DMS153 (cell line): ENCODE measurements at regions not wholly inside any gene's neighbourhood (a gene's known extent, or its start where the extent isn't known, plus 50 kb on each side); places are given as distances from the start of the nearest gene placed in this dataset.

Source experiments
- DNase-seq: peaks from one replicate; lab custom pipeline; 2025; lab: John Stamatoyannopoulos, UW

- no peak for DNase-seq
These were observed 109.6 kb upstream of the MOCS2 start for GRCh38 chr5:53219174-53219573.

- DNase-seq = no peak
These were observed 110.1 kb upstream of the MOCS2 start for GRCh38 chr5:53219610-53220009.

- DNase-seq = no peak
These were observed 124.3 kb upstream of the MOCS2 start for GRCh38 chr5:53233645-53234405.

- no peak for DNase-seq
These were observed 127.1 kb upstream of the MOCS2 start for GRCh38 chr5:53236683-53237082.

- DNase-seq = no peak
These were observed 128.3 kb upstream of the MOCS2 start for GRCh38 chr5:53237876-53238275.

- DNase-seq = no peak
These were observed 129.9 kb upstream of the MOCS2 start for GRCh38 chr5:53239301-53239990.

- DNase-seq = no peak
These were observed 131.1 kb upstream of the MOCS2 start for GRCh38 chr5:53240661-53241060.

GRCh38 chr5:53241572-53241971 is 132.0 kb upstream of the MOCS2 start:
- DNase-seq = no peak

- no peak for DNase-seq
These were observed 133.8 kb upstream of the MOCS2 start for GRCh38 chr5:53243403-53243802.

- DNase-seq = no peak
These were observed 136.7 kb upstream of the MOCS2 start for GRCh38 chr5:53246042-53246836.

GRCh38 chr5:53249529-53250200 is 140.1 kb upstream of the MOCS2 start:
- DNase-seq = no peak

- no peak for DNase-seq
These were observed 140.6 kb upstream of the MOCS2 start for GRCh38 chr5:53250201-53250550.

- no peak for DNase-seq
These were observed 143.9 kb upstream of the MOCS2 start for GRCh38 chr5:53253421-53253871.

- no peak for DNase-seq
These were observed 147.2 kb upstream of the MOCS2 start for GRCh38 chr5:53256746-53257145.

GRCh38 chr5:53257806-53258373 is 148.3 kb upstream of the MOCS2 start:
- DNase-seq = no peak

- DNase-seq = no peak
These were observed 149.6 kb upstream of the MOCS2 start for GRCh38 chr5:53259176-53259575.

- DNase-seq = no peak
These were observed 150.9 kb upstream of the MOCS2 start for GRCh38 chr5:53260446-53260845.

GRCh38 chr5:53261245-53261644 is 151.7 kb upstream of the MOCS2 start:
- DNase-seq = no peak

GRCh38 chr5:53262348-53262970 is 152.9 kb upstream of the MOCS2 start:
- DNase-seq = no peak

- DNase-seq = no peak
These were observed 153.6 kb upstream of the MOCS2 start for GRCh38 chr5:53263151-53263550.

GRCh38 chr5:53265043-53265442 is 155.5 kb upstream of the MOCS2 start:
- DNase-seq = no peak
